Neural progenitor cell (in vitro differentiated cells): ENCODE measurements at regions not wholly inside any gene's neighbourhood (a gene's known extent, or its start where the extent isn't known, plus 50 kb on each side); places are given as distances from the start of the nearest gene placed in this dataset.

ENCODE experiments used
- DNase-seq: peaks from one replicate; pipeline ENCODE4 v3.0.0-alpha.2; 2016; ENCODE audit warnings: low spot score
- H2AFZ ChIP-seq: fragments of 200-600 bp; sonication (generic); replicated peaks from 2 replicates; pipeline ENCODE4 v1.6.1; 2016; ENCODE audit warnings: antibody characterized with exemption
- H3F3A ChIP-seq: fragments of 200-600 bp; sonication (generic); 2 replicates; pipeline ENCODE4 v1.6.1; 2016; ENCODE audit warnings: antibody characterized with exemption, low read depth
- H3K27ac ChIP-seq: fragments of 200-600 bp; sonication (generic); 2 replicates; pipeline ENCODE4 v1.5.1; 2016; ENCODE audit warnings: mild to moderate bottlenecking
- H3K27me3 ChIP-seq: fragments of 200-600 bp; sonication (generic); 2 replicates; pipeline ENCODE4 v1.6.1; 2016; ENCODE audit warnings: mild to moderate bottlenecking, moderate library complexity
- H3K36me3 ChIP-seq: fragments of 200-600 bp; sonication (generic); 2 replicates; pipeline ENCODE4 v1.5.1; 2016
- H3K4me1 ChIP-seq: fragments of 200-600 bp; sonication (generic); 2 replicates; pipeline ENCODE4 v1.6.1; 2016; ENCODE audit warnings: mixed run types
- H3K4me2 ChIP-seq: fragments of 200-600 bp; sonication (generic); 2 replicates; pipeline ENCODE4 v1.6.1; 2016
- H3K4me3 ChIP-seq: fragments of 200-600 bp; sonication (generic); 2 replicates; pipeline ENCODE4 v1.5.1; 2016
- H3K79me2 ChIP-seq: fragments of 200-600 bp; sonication (generic); 2 replicates; pipeline ENCODE4 v1.6.1; 2016; ENCODE audit warnings: low read depth
- H3K9ac ChIP-seq: fragments of 200-600 bp; sonication (generic); 2 replicates; pipeline ENCODE4 v1.6.1; 2016
- H3K9me3 ChIP-seq: fragments of 200-600 bp; sonication (generic); 2 replicates; pipeline ENCODE4 v1.5.1; 2016; ENCODE audit warnings: low read depth
- H4K20me1 ChIP-seq: fragments of 200-600 bp; sonication (generic); 2 replicates; pipeline ENCODE4 v1.6.1; 2016; ENCODE audit warnings: low read depth
- H3K27ac Mint-ChIP-seq: 3 replicates; pipeline ENCODE4 v1.8.0; 2021; ENCODE audit warnings: mixed read lengths
- H3K27me3 Mint-ChIP-seq: 2 replicates; pipeline ENCODE4 v1.8.0; 2022; ENCODE audit warnings: low read depth, mild to moderate bottlenecking, inconsistent platforms, moderate library complexity, mixed read lengths; ENCODE audit not compliant: insufficient read depth
- H3K36me3 Mint-ChIP-seq: 3 replicates; pipeline ENCODE4 v1.8.0; 2021; ENCODE audit warnings: mixed read lengths
- H3K4me1 Mint-ChIP-seq: 3 replicates; pipeline ENCODE4 v1.8.0; 2021; ENCODE audit warnings: mixed read lengths
- H3K4me3 Mint-ChIP-seq: 3 replicates; pipeline ENCODE4 v1.8.0; 2021; ENCODE audit warnings: mild to moderate bottlenecking, moderate library complexity, mixed read lengths
- H3K9me3 Mint-ChIP-seq: 3 replicates; pipeline ENCODE4 v1.8.0; 2020; ENCODE audit warnings: mixed read lengths
- CTCF ChIP-seq: fragments of 200-600 bp; sonication (generic); IDR thresholded peaks from 2 replicates; pipeline ENCODE4 v1.5.1; 2017; ENCODE audit warnings: antibody characterized with exemption, mild to moderate bottlenecking
- EZH2 ChIP-seq: fragments of 200-600 bp; sonication (generic); IDR thresholded peaks from 2 replicates; pipeline ENCODE4 v1.6.1; 2017; ENCODE audit warnings: antibody characterized with exemption, mild to moderate bottlenecking, moderate library complexity
- EZH2phosphoT487 ChIP-seq: fragments of 200-600 bp; sonication (generic); IDR thresholded peaks from 2 replicates; pipeline ENCODE4 v1.6.1; 2017; ENCODE audit warnings: antibody characterized with exemption

GRCh38 chr21:35150562-35151226, 101.6 kb upstream of the RUNX1 start:
- Mint-ChIP-seq H3K4me3 (no peak overlapping the region), H3K4me1 (no peaks in the 10 kb centered on the region), H3K36me3 (no peaks in the 10 kb centered on the region), H3K27ac (no peak overlapping the region), H3K9me3 (peaks cover 2% of the 10 kb centered on the region), H3K27me3 (no peaks in the 10 kb centered on the region)
- no peaks in the 10 kb centered on the region for H3K4me1 ChIP-seq
- H3K27me3 ChIP-seq = no peaks in the 10 kb centered on the region
- no peaks in the 10 kb centered on the region for H4K20me1 ChIP-seq
- H3F3A ChIP-seq = no peaks in the 10 kb centered on the region
- TF ChIP-seq CTCF = no peak
- no peak for TF ChIP-seq EZH2
- no peak for TF ChIP-seq EZH2phosphoT487
- no peak overlapping the region for H3K9ac ChIP-seq
- no peak for DNase-seq
- no peak overlapping the region for H3K4me2 ChIP-seq
- no peaks in the 10 kb centered on the region for H3K9me3 ChIP-seq
- H3K36me3 ChIP-seq = no peaks in the 10 kb centered on the region
- no peak overlapping the region for H3K4me3 ChIP-seq
- no peak overlapping the region for H3K27ac ChIP-seq
- H2AFZ ChIP-seq = no peak overlapping the region
- no peaks in the 10 kb centered on the region for H3K79me2 ChIP-seq

- no peak overlapping the region for H3K4me3 ChIP-seq
- no peaks in the 10 kb centered on the region for H3K27me3 ChIP-seq
- TF ChIP-seq CTCF (no peak), EZH2 (no peak), EZH2phosphoT487 (no peak)
- H4K20me1 ChIP-seq = no peaks in the 10 kb centered on the region
- H3K79me2 ChIP-seq = no peaks in the 10 kb centered on the region
- H3K4me3 Mint-ChIP-seq = no peak overlapping the region
- no peaks in the 10 kb centered on the region for H3F3A ChIP-seq
- H3K27ac Mint-ChIP-seq = no peak overlapping the region
- H3K27ac ChIP-seq = no peak overlapping the region
- H3K36me3 Mint-ChIP-seq = no peaks in the 10 kb centered on the region
- no peak overlapping the region for H3K9ac ChIP-seq
- H3K9me3 Mint-ChIP-seq = peaks cover 2% of the 10 kb centered on the region
- H2AFZ ChIP-seq = no peak overlapping the region
- no peaks in the 10 kb centered on the region for H3K4me1 Mint-ChIP-seq
- no peak for DNase-seq
- H3K9me3 ChIP-seq = no peaks in the 10 kb centered on the region
- H3K36me3 ChIP-seq = no peaks in the 10 kb centered on the region
- H3K4me1 ChIP-seq = no peaks in the 10 kb centered on the region
- H3K4me2 ChIP-seq = no peak overlapping the region
- no peaks in the 10 kb centered on the region for H3K27me3 Mint-ChIP-seq
Observed at GRCh38 chr21:35149698-35150097, 100.6 kb upstream of the RUNX1 start.

DNA sequence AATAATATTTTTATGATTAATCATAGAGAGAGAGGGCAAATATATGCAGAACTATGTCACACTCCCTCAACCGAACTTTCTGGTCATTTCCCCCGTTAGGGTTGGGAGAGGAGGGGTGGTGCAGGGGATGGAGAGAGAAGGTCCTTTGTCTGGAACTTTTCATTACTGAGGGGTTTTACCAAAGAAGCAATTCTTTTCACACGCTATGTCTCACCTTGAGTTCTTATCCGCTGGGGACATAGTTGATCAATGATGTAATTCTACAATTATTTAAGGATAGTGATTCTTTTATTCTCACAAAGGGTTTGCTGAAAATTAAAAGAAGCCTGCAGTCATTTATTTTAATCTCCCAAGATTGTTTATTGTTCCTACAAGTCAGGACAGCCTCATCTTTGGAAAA, 98.3 kb upstream of the RUNX1 start:
- no peaks in the 10 kb centered on the region for H3K9me3 ChIP-seq
- H3K4me1 Mint-ChIP-seq = no peaks in the 10 kb centered on the region
- H3K9ac ChIP-seq = no peak overlapping the region
- H2AFZ ChIP-seq = no peak overlapping the region
- no peaks in the 10 kb centered on the region for H3K4me1 ChIP-seq
- H3K27ac ChIP-seq = no peak overlapping the region
- no peaks in the 10 kb centered on the region for H3F3A ChIP-seq
- H3K9me3 Mint-ChIP-seq = peaks cover 2% of the 10 kb centered on the region
- H3K79me2 ChIP-seq = no peaks in the 10 kb centered on the region
- no peak for TF ChIP-seq CTCF
- TF ChIP-seq EZH2 = no peak
- TF ChIP-seq EZH2phosphoT487 = no peak
- no peaks in the 10 kb centered on the region for H3K36me3 Mint-ChIP-seq
- no peaks in the 10 kb centered on the region for H3K27me3 Mint-ChIP-seq
- H3K27me3 ChIP-seq = no peaks in the 10 kb centered on the region
- DNase-seq = no peak
- no peak overlapping the region for H3K4me3 ChIP-seq
- no peak overlapping the region for H3K27ac Mint-ChIP-seq
- no peaks in the 10 kb centered on the region for H4K20me1 ChIP-seq
- no peak overlapping the region for H3K4me3 Mint-ChIP-seq
- H3K4me2 ChIP-seq = no peak overlapping the region
- H3K36me3 ChIP-seq = no peaks in the 10 kb centered on the region
